Large intestine (tissue), 3 donors: ENCODE measurements at regions not wholly inside any gene's neighbourhood (a gene's known extent, or its start where the extent isn't known, plus 50 kb on each side); places are given as distances from the start of the nearest gene placed in this dataset.

Experiments
- DNase-seq, 2 donors: peaks; one replicate each; pipeline versions ENCODE4 v3.0.0 to v3.0.0-alpha.2; 2013
- H3K27ac ChIP-seq: one replicate; pipeline ENCODE4 v1.5.1; 2013; ENCODE audit warnings: low read length
- H3K27me3 ChIP-seq: 2 replicates; pipeline ENCODE4 v1.6.1; 2013; ENCODE audit warnings: low read length; ENCODE audit not compliant: control insufficient read depth, insufficient read depth
- H3K36me3 ChIP-seq: 2 replicates; pipeline ENCODE4 v1.6.1; 2013; ENCODE audit warnings: low read length; ENCODE audit not compliant: control insufficient read depth, insufficient read depth
- H3K4me1 ChIP-seq: one replicate; pipeline ENCODE4 v1.6.1; 2013; ENCODE audit warnings: low read length; ENCODE audit not compliant: control insufficient read depth, insufficient read depth
- H3K4me3 ChIP-seq: one replicate; pipeline ENCODE4 v1.5.1; 2013; ENCODE audit warnings: low read length
- H3K9me3 ChIP-seq: one replicate; pipeline ENCODE4 v1.6.1; 2013; ENCODE audit warnings: mild to moderate bottlenecking, low read depth, low read length, moderate library complexity; ENCODE audit not compliant: control insufficient read depth
- WGBS: methylation state at CpG from one replicate; pipeline ENCODE4 v1.1.5; 2013; ENCODE audit warnings: low lambda C conversion rate; ENCODE audit not compliant: insufficient coverage; 5-methylcytosine and 5-hydroxymethylcytosine counted together

- Histone ChIP-seq H3K9me3 (no peaks in the 10 kb centered on the region), H3K27ac (no peak overlapping the region), H3K36me3 (peaks cover 29% of the 10 kb centered on the region), H3K27me3 (no peaks in the 10 kb centered on the region), H3K4me1 (no peaks in the 10 kb centered on the region), H3K4me3 (no peak overlapping the region)
- no peak for DNase-seq
- WGBS: 100% methylated on average over 3 of the region's 9 CpGs
Observed at GRCh38 chr1:232467073-232467760, 162.7 kb downstream of the SIPA1L2 start.

GRCh38 chr1:232464325-232464724 is 165.6 kb downstream of the SIPA1L2 start:
- no peaks in the 10 kb centered on the region for H3K4me1 ChIP-seq
- WGBS: no CpG with 5 or more reads among the region's 1 CpG
- DNase-seq: no peak
- no peak overlapping the region for H3K27ac ChIP-seq
- H3K4me3 ChIP-seq: no peak overlapping the region
- no peaks in the 10 kb centered on the region for H3K27me3 ChIP-seq
- no peaks in the 10 kb centered on the region for H3K9me3 ChIP-seq
- H3K36me3 ChIP-seq: peaks cover 31% of the 10 kb centered on the region

- H3K4me1 ChIP-seq: no peaks in the 10 kb centered on the region
- peaks cover 25% of the 10 kb centered on the region for H3K36me3 ChIP-seq
- no peaks in the 10 kb centered on the region for H3K27me3 ChIP-seq
- H3K9me3 ChIP-seq: no peaks in the 10 kb centered on the region
- DNase-seq: no peak
- 67% methylated on average over 1 of the region's 3 CpGs for WGBS
- H3K4me3 ChIP-seq: no peak overlapping the region
- H3K27ac ChIP-seq: no peak overlapping the region
Observed at GRCh38 chr1:232463225-232463624, 166.7 kb downstream of the SIPA1L2 start.

- Histone ChIP-seq H3K27ac (no peak overlapping the region), H3K9me3 (no peaks in the 10 kb centered on the region), H3K4me1 (no peaks in the 10 kb centered on the region), H3K27me3 (no peaks in the 10 kb centered on the region), H3K4me3 (no peak overlapping the region), H3K36me3 (peaks cover 23% of the 10 kb centered on the region)
- WGBS: no CpG with 5 or more reads among the region's 4 CpGs
- no peak for DNase-seq
Observed at GRCh38 chr1:232462213-232462612, 167.7 kb downstream of the SIPA1L2 start.

GRCh38 chr1:232459826-232460225 is 170.1 kb downstream of the SIPA1L2 start:
- DNase-seq: no peak
- H3K36me3 ChIP-seq: peaks cover 13% of the 10 kb centered on the region
- no peak overlapping the region for H3K27ac ChIP-seq
- H3K9me3 ChIP-seq: no peaks in the 10 kb centered on the region
- H3K4me1 ChIP-seq: no peaks in the 10 kb centered on the region
- H3K4me3 ChIP-seq: no peak overlapping the region
- no CpG with 5 or more reads among the region's 3 CpGs for WGBS
- no peaks in the 10 kb centered on the region for H3K27me3 ChIP-seq

GRCh38 chr1:232459087-232459486 is 170.8 kb downstream of the SIPA1L2 start:
- Histone ChIP-seq H3K4me1 (no peaks in the 10 kb centered on the region), H3K36me3 (peaks cover 9% of the 10 kb centered on the region), H3K27ac (no peak overlapping the region), H3K9me3 (no peaks in the 10 kb centered on the region), H3K4me3 (no peak overlapping the region), H3K27me3 (no peaks in the 10 kb centered on the region)
- WGBS: 94% methylated on average over 2 of the region's 4 CpGs
- DNase-seq: no peak

GRCh38 chr1:232457595-232457994 is 172.3 kb downstream of the SIPA1L2 start:
- no CpG with 5 or more reads among the region's 3 CpGs for WGBS
- no peak for DNase-seq

GRCh38 chr1:232456714-232457113 is 173.2 kb downstream of the SIPA1L2 start:
- Histone ChIP-seq H3K27me3 (no peaks in the 10 kb centered on the region), H3K27ac (no peak overlapping the region), H3K4me1 (no peaks in the 10 kb centered on the region), H3K36me3 (peaks cover 7% of the 10 kb centered on the region), H3K4me3 (no peak overlapping the region), H3K9me3 (no peaks in the 10 kb centered on the region)
- WGBS: no CpG with 5 or more reads among the region's 2 CpGs
- DNase-seq: no peak

More at GRCh38 chr1:232457595-232457994, 172.3 kb downstream of the SIPA1L2 start:
- Histone ChIP-seq H3K9me3 (no peaks in the 10 kb centered on the region), H3K4me1 (no peaks in the 10 kb centered on the region), H3K27me3 (no peaks in the 10 kb centered on the region), H3K4me3 (no peak overlapping the region), H3K36me3 (peaks cover 9% of the 10 kb centered on the region), H3K27ac (no peak overlapping the region)

- WGBS: 62% methylated on average over 2 of the region's 7 CpGs
- no peak for DNase-seq
- H3K4me1 ChIP-seq: no peaks in the 10 kb centered on the region
- H3K4me3 ChIP-seq: no peak overlapping the region
- no peak overlapping the region for H3K27ac ChIP-seq
- no peaks in the 10 kb centered on the region for H3K36me3 ChIP-seq
- H3K9me3 ChIP-seq: no peaks in the 10 kb centered on the region
- no peaks in the 10 kb centered on the region for H3K27me3 ChIP-seq
Observed at GRCh38 chr1:232454227-232454886, 175.6 kb downstream of the SIPA1L2 start.

- H3K27me3 ChIP-seq: no peaks in the 10 kb centered on the region
- no peaks in the 10 kb centered on the region for H3K4me1 ChIP-seq
- 100% methylated on average over 1 of the region's 1 CpG for WGBS
- no peak for DNase-seq
- no peaks in the 10 kb centered on the region for H3K36me3 ChIP-seq
- H3K27ac ChIP-seq: no peak overlapping the region
- H3K4me3 ChIP-seq: no peak overlapping the region
- H3K9me3 ChIP-seq: no peaks in the 10 kb centered on the region
Observed at GRCh38 chr1:232452736-232453440, 177.0 kb downstream of the SIPA1L2 start.
